Muscle layer of colon (tissue), 2 donors: ENCODE measurements at regions not wholly inside any gene's neighbourhood (a gene's known extent, or its start where the extent isn't known, plus 50 kb on each side); places are given as distances from the start of the nearest gene placed in this dataset.

Experiments used
- H3K27ac ChIP-seq: one replicate; pipeline ENCODE4 v1.7.0; 2013; ENCODE audit warnings: low read depth, mild to moderate bottlenecking, low read length, moderate library complexity
- H3K27me3 ChIP-seq, 2 donors: one replicate each; pipeline ENCODE4 v1.7.0; 2013; ENCODE audit warnings: low read length in 2 of 2, mild to moderate bottlenecking in 2 of 2; ENCODE audit not compliant: insufficient read depth in 2 of 2, control insufficient read depth in 1 of 2
- H3K36me3 ChIP-seq: one replicate; pipeline ENCODE4 v1.7.0; 2013; ENCODE audit warnings: mild to moderate bottlenecking, low read length; ENCODE audit not compliant: insufficient read depth
- H3K4me1 ChIP-seq: one replicate; pipeline ENCODE4 v1.7.0; 2013; ENCODE audit warnings: mild to moderate bottlenecking, low read length; ENCODE audit not compliant: insufficient read depth
- H3K4me3 ChIP-seq, 2 donors: one replicate each; pipeline ENCODE4 v1.7.0; 2013; ENCODE audit warnings: low read length in 2 of 2, low read depth in 1 of 2, mild to moderate bottlenecking in 1 of 2, moderate library complexity in 1 of 2
- H3K9ac ChIP-seq: one replicate; pipeline ENCODE4 v1.7.0; 2013; ENCODE audit warnings: low read length
- H3K9me3 ChIP-seq: one replicate; pipeline ENCODE4 v1.7.0; 2013; ENCODE audit warnings: mild to moderate bottlenecking, low read length
- donor health status: abdominal sarcoma.
- donor health status: Adenocarcinoma of cecum.

DNA sequence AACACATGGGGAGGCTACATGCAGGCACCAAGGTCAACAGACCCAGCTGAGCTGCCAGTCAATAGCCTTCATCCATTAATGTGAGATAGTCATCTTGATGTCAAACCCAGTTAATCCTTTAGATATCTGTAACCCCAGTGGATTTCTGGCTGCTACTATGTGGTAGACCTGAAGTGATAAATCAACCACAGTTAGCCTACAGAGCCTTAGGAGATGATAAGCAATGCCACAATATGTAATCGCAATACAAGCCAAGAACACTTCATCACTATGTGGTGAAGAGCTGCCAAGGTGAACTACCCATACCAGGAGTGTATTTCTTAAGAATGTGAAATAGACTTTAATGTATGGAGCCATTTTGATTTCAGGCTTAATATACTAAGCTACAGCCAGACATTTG, 1175.5 kb downstream of the DTWD2 start:
- H3K9ac ChIP-seq, result no peak overlapping the region
- H3K4me1 ChIP-seq, result no peaks in the 10 kb centered on the region
- no peak overlapping the region for H3K27ac ChIP-seq
- no peak overlapping the region for H3K4me3 ChIP-seq
- no peaks in the 10 kb centered on the region for H3K27me3 ChIP-seq
- no peaks in the 10 kb centered on the region for H3K36me3 ChIP-seq
- H3K9me3 ChIP-seq, result peaks cover 5% of the 10 kb centered on the region

- Histone ChIP-seq H3K9ac (no peak overlapping the region), H3K9me3 (no peaks in the 10 kb centered on the region), H3K27me3 (no peaks in the 10 kb centered on the region), H3K27ac (no peak overlapping the region), H3K4me1 (no peaks in the 10 kb centered on the region), H3K36me3 (no peaks in the 10 kb centered on the region), H3K4me3 (no peak overlapping the region)
Measured at GRCh38 chr5:117809251-117809650, 1179.1 kb downstream of the DTWD2 start.

DNA sequence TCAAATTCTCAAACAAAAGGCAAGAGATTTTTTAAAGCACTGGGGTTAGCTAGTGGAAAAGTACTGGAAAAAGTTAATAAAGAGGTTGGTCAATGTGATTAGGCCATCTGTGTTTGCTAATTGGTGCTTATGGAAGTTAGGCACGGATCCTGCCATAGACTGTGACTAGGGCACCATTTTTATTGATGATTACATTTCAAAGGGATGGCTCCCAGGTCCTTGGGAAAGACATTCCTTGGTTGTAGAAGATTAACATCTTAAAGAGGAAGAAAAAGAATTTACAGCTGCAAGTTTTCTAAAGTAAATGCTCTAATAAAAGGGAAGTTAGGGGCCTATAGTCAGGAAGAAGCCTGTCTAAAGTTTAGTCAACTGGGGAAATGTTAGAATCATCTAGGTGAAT, 1183.3 kb downstream of the DTWD2 start:
- Histone ChIP-seq H3K9me3 (no peaks in the 10 kb centered on the region), H3K27ac (no peak overlapping the region), H3K36me3 (no peaks in the 10 kb centered on the region), H3K4me1 (no peaks in the 10 kb centered on the region), H3K4me3 (no peak overlapping the region), H3K9ac (no peak overlapping the region), H3K27me3 (no peaks in the 10 kb centered on the region)

DNA sequence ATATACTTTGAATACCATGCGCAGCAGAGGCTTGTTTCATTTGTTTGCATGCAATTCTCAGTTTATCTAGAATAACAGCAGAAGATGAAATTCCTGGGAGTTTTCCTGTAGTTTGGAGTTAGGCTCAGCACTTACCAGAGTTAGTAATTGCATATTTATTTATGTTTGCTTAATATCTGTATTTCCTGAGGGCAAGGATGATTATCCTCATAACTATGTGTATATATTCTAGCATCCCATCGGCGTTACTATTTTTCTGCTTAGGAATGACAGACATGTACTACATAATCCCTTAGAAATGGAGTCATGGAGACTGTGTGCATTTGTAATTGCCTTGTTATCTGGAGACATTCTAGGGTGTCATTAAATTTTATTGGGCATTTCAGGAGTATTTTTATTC, 1184.8 kb downstream of the DTWD2 start:
- H3K4me1 ChIP-seq, result no peaks in the 10 kb centered on the region
- no peaks in the 10 kb centered on the region for H3K27me3 ChIP-seq
- H3K36me3 ChIP-seq, result no peaks in the 10 kb centered on the region

GRCh38 chr5:117801583-117801982, 1186.8 kb downstream of the DTWD2 start:
- Histone ChIP-seq H3K4me3 (no peak overlapping the region), H3K9ac (no peak overlapping the region), H3K27me3 (no peaks in the 10 kb centered on the region), H3K27ac (no peak overlapping the region), H3K36me3 (no peaks in the 10 kb centered on the region), H3K4me1 (no peaks in the 10 kb centered on the region), H3K9me3 (no peaks in the 10 kb centered on the region)

More for the DNA sequence above, 1184.8 kb downstream of the DTWD2 start:
- Histone ChIP-seq H3K27ac (no peak overlapping the region), H3K9me3 (no peaks in the 10 kb centered on the region), H3K4me3 (no peak overlapping the region), H3K9ac (no peak overlapping the region)

GRCh38 chr5:117800261-117800660, 1188.1 kb downstream of the DTWD2 start:
- no peak overlapping the region for H3K4me3 ChIP-seq
- H3K9me3 ChIP-seq, result no peaks in the 10 kb centered on the region
- no peak overlapping the region for H3K9ac ChIP-seq
- H3K36me3 ChIP-seq, result no peaks in the 10 kb centered on the region
- H3K4me1 ChIP-seq, result no peaks in the 10 kb centered on the region
- no peaks in the 10 kb centered on the region for H3K27me3 ChIP-seq
- H3K27ac ChIP-seq, result no peak overlapping the region

DNA sequence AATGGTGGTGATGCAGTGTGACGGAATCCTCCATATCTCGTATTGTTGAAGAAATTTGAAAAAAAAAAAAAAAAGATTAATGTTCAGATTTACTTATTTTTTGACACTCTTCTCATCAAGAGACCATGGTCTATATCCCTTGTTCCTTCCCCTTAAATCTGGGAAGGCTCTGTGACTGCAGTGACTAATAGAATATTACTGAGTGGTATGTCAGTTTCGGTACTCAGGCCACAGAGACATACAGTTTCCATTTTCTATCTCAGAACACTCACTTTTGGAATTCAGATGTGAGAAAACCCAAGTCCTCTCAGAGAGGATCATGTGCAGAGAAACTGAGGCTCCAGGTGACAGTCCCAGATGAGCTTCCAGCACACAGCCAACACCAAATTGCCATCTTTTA, 1193.5 kb downstream of the DTWD2 start:
- Histone ChIP-seq H3K27ac (no peak overlapping the region), H3K27me3 (no peaks in the 10 kb centered on the region), H3K4me3 (no peak overlapping the region), H3K9me3 (no peaks in the 10 kb centered on the region), H3K4me1 (no peaks in the 10 kb centered on the region), H3K36me3 (no peaks in the 10 kb centered on the region), H3K9ac (no peak overlapping the region)

DNA sequence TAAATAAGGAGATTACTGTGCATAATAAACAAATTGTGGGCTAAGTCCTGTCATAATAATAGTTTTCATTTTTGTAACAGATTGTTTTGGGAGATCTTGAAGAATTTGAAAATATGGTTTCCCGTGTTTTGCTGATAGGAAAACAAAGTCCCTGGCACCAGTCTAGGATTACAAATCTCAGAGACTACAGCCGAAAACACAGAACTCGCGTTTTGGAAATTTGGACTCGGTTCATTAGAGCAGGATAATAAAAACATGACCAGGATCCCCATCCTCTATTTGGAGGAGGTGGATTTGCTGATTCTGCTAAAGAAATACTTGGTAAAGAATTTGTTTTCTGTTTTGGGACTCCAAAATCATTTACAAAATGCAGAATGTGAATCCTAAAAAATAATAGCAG, 1194.4 kb downstream of the DTWD2 start:
- no peaks in the 10 kb centered on the region for H3K9me3 ChIP-seq
- no peaks in the 10 kb centered on the region for H3K27me3 ChIP-seq
- no peak overlapping the region for H3K27ac ChIP-seq
- no peaks in the 10 kb centered on the region for H3K36me3 ChIP-seq
- no peaks in the 10 kb centered on the region for H3K4me1 ChIP-seq
- H3K4me3 ChIP-seq, result no peak overlapping the region
- H3K9ac ChIP-seq, result no peak overlapping the region

DNA sequence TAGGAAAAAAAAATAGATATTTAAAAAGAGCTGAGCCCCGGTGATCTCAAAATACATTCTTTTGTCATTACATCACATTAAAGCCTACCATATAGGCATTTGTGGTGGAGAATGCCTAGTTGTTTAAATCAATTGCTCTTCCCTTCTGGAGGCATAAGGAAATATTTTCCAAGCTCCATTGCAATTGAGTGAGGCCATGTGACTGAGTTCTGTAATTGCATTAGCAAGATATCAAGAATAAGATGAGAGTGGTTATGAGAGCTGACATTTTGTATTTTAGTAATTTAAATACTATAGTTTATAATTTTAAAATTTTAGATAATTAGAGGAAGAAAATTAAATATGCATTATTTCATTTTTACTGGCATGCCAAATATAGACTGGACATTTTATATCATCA, 1195.9 kb downstream of the DTWD2 start:
- Histone ChIP-seq H3K27ac (no peak overlapping the region), H3K4me1 (no peaks in the 10 kb centered on the region), H3K9ac (no peak overlapping the region), H3K36me3 (no peaks in the 10 kb centered on the region), H3K27me3 (no peaks in the 10 kb centered on the region), H3K4me3 (no peak overlapping the region), H3K9me3 (no peaks in the 10 kb centered on the region)

GRCh38 chr5:117788596-117788995, 1199.8 kb downstream of the DTWD2 start:
- Histone ChIP-seq H3K27ac (no peak overlapping the region), H3K9ac (no peak overlapping the region), H3K4me3 (no peak overlapping the region), H3K36me3 (no peaks in the 10 kb centered on the region), H3K4me1 (no peaks in the 10 kb centered on the region), H3K9me3 (no peaks in the 10 kb centered on the region), H3K27me3 (no peaks in the 10 kb centered on the region)

GRCh38 chr5:117779171-117779570, 1204.5 kb upstream of the SEMA6A start:
- H3K36me3 ChIP-seq, result no peaks in the 10 kb centered on the region
- H3K9me3 ChIP-seq, result no peaks in the 10 kb centered on the region
- H3K4me3 ChIP-seq, result no peak overlapping the region
- no peak overlapping the region for H3K9ac ChIP-seq
- no peaks in the 10 kb centered on the region for H3K4me1 ChIP-seq
- no peak overlapping the region for H3K27ac ChIP-seq
- no peaks in the 10 kb centered on the region for H3K27me3 ChIP-seq

DNA sequence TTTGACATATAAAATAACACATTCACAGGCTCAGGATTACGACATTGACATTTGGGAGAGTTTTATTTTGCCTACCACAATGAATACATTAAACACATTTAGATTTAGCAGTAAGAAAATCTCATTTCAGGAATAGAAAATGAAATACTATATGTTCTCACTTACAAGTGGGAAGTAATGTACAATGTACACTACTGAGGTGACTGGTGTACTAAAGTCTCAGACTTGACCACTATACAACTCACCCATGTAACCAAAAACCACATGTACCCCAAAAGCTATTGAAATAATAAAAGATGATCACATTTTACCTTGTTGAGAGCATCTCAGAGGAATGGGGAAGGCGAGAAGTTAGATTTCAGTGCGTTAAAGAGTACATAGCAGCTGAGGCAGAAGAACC, 1202.4 kb upstream of the SEMA6A start:
- Histone ChIP-seq H3K27ac (no peak overlapping the region), H3K27me3 (no peaks in the 10 kb centered on the region), H3K4me3 (no peak overlapping the region), H3K9me3 (no peaks in the 10 kb centered on the region), H3K9ac (no peak overlapping the region), H3K36me3 (no peaks in the 10 kb centered on the region), H3K4me1 (no peaks in the 10 kb centered on the region)
